Fibroblast of villous mesenchyme (primary cell): ENCODE measurements at regions not wholly inside any gene's neighbourhood (a gene's known extent, or its start where the extent isn't known, plus 50 kb on each side); places are given as distances from the start of the nearest gene placed in this dataset.

ENCODE experiments used
- DNase-seq: peaks from one replicate; pipeline ENCODE4 v3.0.0-alpha.2; 2010; ENCODE audit warnings: low read depth
- H3K4me3 ChIP-seq: 2 replicates; pipeline ENCODE4 v1.5.1; 2011; ENCODE audit warnings: low read depth, mild to moderate bottlenecking, low read length
- TF ChIP-seq, protein P1 (sequence below): IDR thresholded peaks from 2 replicates; pipeline ENCODE4 v1.5.1; 2012; ENCODE audit warnings: low read depth, mild to moderate bottlenecking, low read length; ENCODE audit not compliant: insufficient read depth

DNA sequence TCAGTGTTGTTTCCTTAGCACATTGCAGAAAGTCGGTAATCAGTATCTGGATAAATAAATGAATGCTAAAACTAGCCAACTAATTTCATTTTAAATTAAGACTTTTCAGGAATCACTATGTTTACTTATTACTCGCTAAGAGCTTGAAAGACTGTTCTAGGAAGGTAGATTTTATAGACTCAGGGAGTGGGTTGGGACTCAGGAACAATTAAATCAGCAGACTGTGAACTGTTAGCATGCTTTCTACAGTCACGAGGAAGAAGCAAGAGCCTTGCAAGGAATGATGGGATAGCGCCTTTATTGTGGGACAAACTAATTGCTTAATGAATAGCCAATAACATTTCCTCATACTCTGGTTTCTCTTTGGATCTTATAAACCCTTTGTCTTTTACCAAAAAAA lies 183.2 kb upstream of the AADAT start:
- TF ChIP-seq, protein P1, sequence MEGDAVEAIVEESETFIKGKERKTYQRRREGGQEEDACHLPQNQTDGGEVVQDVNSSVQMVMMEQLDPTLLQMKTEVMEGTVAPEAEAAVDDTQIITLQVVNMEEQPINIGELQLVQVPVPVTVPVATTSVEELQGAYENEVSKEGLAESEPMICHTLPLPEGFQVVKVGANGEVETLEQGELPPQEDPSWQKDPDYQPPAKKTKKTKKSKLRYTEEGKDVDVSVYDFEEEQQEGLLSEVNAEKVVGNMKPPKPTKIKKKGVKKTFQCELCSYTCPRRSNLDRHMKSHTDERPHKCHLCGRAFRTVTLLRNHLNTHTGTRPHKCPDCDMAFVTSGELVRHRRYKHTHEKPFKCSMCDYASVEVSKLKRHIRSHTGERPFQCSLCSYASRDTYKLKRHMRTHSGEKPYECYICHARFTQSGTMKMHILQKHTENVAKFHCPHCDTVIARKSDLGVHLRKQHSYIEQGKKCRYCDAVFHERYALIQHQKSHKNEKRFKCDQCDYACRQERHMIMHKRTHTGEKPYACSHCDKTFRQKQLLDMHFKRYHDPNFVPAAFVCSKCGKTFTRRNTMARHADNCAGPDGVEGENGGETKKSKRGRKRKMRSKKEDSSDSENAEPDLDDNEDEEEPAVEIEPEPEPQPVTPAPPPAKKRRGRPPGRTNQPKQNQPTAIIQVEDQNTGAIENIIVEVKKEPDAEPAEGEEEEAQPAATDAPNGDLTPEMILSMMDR, result no peak
- H3K4me3 ChIP-seq, result no peak overlapping the region
- no peak for DNase-seq

DNA sequence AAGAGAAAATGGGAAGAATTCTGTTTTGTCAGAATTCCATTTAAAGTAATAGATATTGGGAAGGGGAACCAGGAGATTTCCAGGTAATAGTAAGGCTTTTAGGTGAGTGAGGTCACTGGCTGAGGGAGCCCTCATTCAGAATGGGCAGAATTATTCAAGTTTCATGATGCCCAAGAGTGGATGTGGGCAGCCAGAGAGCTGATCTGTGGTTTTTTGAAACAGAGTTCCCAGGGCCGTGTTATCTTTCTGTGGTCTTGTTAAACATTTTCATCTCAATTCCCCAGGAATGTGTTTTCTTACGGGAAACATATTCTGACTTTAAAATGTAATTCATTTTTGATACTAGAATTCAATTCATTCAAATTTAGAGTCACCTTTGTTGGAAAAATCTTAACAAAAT lies 182.0 kb upstream of the AADAT start:
- TF ChIP-seq, protein P1, result no peak
- no peak overlapping the region for H3K4me3 ChIP-seq
- DNase-seq, result no peak

DNA sequence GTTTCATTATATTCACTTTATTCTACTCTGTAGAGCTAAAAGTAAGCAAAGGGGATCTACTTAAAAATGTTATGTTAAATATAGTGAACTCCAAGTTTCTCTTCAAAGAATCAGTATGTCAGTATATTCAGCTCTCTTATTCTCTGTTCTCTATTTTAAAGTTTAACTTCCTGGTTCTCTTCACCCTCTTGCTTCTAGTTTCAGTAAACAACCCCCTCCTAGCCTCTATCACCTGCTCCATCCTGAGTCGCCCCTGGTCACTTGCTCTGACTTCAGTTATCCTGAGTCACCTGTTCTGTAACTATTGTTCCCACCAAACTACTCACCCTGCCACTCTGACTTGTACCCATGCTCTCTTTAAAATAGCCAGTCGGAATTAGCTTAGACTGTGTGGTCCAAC lies 180.9 kb upstream of the AADAT start:
- H3K4me3 ChIP-seq, result no peak overlapping the region
- TF ChIP-seq, protein P1, result no peak
- no peak for DNase-seq

DNA sequence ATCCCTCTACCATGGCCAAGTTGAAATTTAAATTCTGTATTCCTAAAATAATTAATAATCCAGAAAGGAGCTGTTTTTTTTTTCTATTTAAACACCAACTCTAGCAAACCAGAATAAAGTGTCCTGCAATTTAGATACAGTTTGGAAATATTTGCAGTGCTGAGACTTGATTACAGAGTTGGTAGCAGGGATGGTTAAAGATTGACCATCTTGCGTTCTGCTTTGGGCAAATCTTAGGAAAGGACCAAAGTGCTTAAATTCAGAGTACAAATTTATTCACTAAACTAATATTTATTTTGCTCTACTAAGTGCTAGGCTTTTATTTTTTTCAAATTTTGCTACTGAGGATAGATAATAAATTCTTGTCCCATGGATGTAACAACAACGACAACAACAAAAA lies 180.2 kb upstream of the AADAT start:
- no peak for DNase-seq
- TF ChIP-seq, protein P1, result no peak
- H3K4me3 ChIP-seq, result no peak overlapping the region

DNA sequence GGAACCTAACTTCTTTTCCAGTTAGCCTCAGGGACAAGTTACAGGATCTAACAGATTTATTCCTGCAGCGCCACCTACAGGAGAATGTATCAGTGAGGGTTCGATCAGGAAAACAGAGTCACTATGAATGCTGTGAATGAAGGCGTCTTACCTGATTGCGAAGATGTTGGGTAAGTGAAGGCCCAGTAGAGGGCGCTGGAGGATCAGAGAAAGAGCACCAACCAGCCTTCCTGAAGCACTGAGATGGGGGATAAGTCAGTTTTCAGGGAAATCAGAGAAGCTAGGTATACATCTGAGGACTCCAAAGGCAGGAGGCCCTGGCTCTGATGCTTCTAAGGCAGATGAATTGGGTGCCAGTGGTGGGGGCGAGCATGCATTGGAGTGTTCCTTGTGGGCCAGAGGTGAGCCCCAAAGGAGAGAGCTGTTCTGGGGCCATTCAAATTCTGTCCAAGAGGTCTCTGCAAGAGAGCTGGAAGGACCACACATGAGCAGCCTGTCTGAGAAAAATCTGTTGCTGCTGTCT lies 169.9 kb upstream of the AADAT start:
- TF ChIP-seq, protein P1, result peak; percentile 66
- DNase-seq, result peak; percentile 73
- H3K4me3 ChIP-seq, result no peak overlapping the region

DNA sequence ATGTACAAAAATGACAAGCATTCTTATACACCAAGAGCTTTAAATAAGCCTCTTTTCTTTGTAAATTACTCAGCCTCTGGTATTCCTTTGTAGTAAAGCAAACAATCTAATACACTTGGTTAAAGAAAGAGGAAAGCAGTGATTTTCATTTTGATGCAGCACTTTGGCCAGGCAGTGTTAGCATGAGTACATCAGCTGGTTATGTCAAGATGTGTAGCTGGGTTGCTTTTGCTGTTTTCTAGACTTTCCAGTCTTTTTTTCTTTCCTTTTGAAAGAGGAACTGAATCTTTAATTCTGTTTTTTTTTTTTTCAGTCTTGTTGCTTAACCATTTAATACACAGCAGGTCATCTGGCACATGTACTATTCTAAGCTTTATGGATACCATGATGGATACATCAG lies 167.1 kb upstream of the AADAT start:
- no peak overlapping the region for H3K4me3 ChIP-seq
- TF ChIP-seq, protein P1, result no peak
- DNase-seq, result no peak

DNA sequence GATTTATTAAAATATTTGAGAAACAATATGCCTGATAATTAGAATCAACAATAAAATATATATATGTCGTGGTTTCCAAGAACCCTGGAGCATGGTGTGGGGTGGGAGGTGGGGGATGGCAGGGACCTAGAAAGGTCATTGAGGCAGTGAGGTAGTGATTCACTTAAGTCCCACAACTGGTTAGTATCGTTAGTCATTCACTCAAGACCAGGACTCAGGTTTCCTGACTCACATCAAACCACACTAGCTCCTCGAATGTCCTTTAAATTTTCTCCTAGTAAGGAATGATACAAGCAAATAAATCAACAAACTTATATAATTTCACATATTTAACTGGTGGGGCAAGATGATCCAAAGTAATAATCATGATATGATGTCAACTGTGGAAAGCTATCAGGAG lies 158.8 kb upstream of the AADAT start:
- TF ChIP-seq, protein P1, result no peak
- DNase-seq, result no peak
- H3K4me3 ChIP-seq, result no peak overlapping the region
